GM12892 (cell line): ENCODE measurements at regions not wholly inside any gene's neighbourhood (a gene's known extent, or its start where the extent isn't known, plus 50 kb on each side); places are given as distances from the start of the nearest gene placed in this dataset.

ENCODE experiments used
- POLR2A ChIP-seq: IDR thresholded peaks from 2 replicates; pipeline ENCODE4 v1.6.1; 2011; ENCODE audit warnings: low read depth, low read length, control low read depth
- POLR2AphosphoS5 ChIP-seq: IDR thresholded peaks from 2 replicates; pipeline ENCODE4 v1.6.1; 2011; ENCODE audit warnings: low read depth, low read length, control low read depth

GRCh38 chr2:133640103-133640502 lies 71.8 kb upstream of the NCKAP5 start:
- TF ChIP-seq POLR2AphosphoS5 (no peak), POLR2A (no peak)
